ENCODE measurements at regions not wholly inside any gene's neighbourhood (a gene's known extent, or its start where the extent isn't known, plus 50 kb on each side); places are given as distances from the start of the nearest gene placed in this dataset.

GRCh38 chr17:73820686-73821448, 176.6 kb upstream of the SDK2 start:
- peaks cover 2% of the 10 kb centered on the region for H3K27me3 Mint-ChIP-seq (ENCODE audit: unreplicated experiment)
- no peak overlapping the region for H3K4me3 Mint-ChIP-seq (ENCODE audit: unreplicated experiment)
- no peaks in the 10 kb centered on the region for H3K4me1 Mint-ChIP-seq (ENCODE audit: unreplicated experiment)
- H3K27ac Mint-ChIP-seq (ENCODE audit: unreplicated experiment): no peak overlapping the region
- TF ChIP-seq CTCF (IDR thresholded peaks at IDR 0.05; ENCODE audit: unreplicated experiment): no peak
- H3K36me3 Mint-ChIP-seq (ENCODE audit: low read depth, unreplicated experiment): no peaks in the 10 kb centered on the region
- H3K9me3 Mint-ChIP-seq (ENCODE audit: unreplicated experiment): peaks cover 7% of the 10 kb centered on the region
- DNase-seq (ENCODE audit: low spot score): no peak

DNA sequence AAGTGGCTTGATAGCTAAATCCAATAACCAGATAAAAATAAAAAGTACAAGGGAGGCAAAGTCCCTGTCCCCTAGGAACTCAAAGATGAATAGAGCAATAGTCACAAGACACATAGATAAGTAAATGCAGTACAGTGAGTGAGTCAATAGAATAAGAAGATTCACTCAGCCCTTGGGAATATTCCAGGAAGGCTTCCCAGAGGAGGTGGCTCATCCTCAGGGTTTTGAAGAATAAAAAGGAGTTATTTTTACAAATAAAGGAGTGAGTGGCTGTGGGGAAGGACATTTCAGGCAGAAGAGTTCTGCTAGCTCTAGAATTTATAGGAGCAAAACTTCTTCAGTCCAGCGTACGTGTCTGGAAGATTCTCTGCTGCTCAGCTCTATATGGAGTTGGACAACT, 177.4 kb upstream of the SDK2 start:
- TF ChIP-seq CTCF (IDR thresholded peaks at IDR 0.05; ENCODE audit: unreplicated experiment): no peak
- no peak for DNase-seq (ENCODE audit: low spot score)
- no peaks in the 10 kb centered on the region for H3K36me3 Mint-ChIP-seq (ENCODE audit: low read depth, unreplicated experiment)
- H3K27me3 Mint-ChIP-seq (ENCODE audit: unreplicated experiment): peaks cover 2% of the 10 kb centered on the region
- H3K4me1 Mint-ChIP-seq (ENCODE audit: unreplicated experiment): no peaks in the 10 kb centered on the region
- peaks cover 7% of the 10 kb centered on the region for H3K9me3 Mint-ChIP-seq (ENCODE audit: unreplicated experiment)
- no peak overlapping the region for H3K4me3 Mint-ChIP-seq (ENCODE audit: unreplicated experiment)
- H3K27ac Mint-ChIP-seq (ENCODE audit: unreplicated experiment): no peak overlapping the region

DNA sequence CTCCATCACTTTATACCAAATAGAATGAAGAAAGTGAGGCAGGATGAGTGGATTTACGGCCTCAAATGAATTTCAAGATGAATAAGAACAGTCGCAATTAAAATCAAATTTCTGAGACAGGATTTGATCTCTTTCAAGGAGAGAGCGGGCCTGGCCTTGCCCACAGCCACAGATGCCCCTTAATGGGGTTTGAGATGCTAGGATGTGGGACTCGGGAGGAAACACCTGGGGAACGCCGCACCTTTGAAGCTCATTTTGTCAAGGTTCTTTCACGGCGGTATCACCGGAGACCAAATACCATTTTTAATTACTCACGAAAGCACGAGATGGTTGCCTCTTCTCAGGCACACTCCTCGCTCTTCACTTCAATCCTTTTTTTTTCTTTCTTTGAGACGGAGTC, 178.1 kb upstream of the SDK2 start:
- Mint-ChIP-seq H3K9me3 (ENCODE audit: unreplicated experiment) (peaks cover 7% of the 10 kb centered on the region), H3K27ac (ENCODE audit: unreplicated experiment) (no peak overlapping the region), H3K4me1 (ENCODE audit: unreplicated experiment) (peaks cover 6% of the 10 kb centered on the region), H3K4me3 (ENCODE audit: unreplicated experiment) (no peak overlapping the region), H3K27me3 (ENCODE audit: unreplicated experiment) (peaks cover 2% of the 10 kb centered on the region), H3K36me3 (ENCODE audit: low read depth, unreplicated experiment) (no peaks in the 10 kb centered on the region)
- no peak for DNase-seq (ENCODE audit: low spot score)
- no peak for TF ChIP-seq CTCF (IDR thresholded peaks at IDR 0.05; ENCODE audit: unreplicated experiment)

- H3K4me1 Mint-ChIP-seq (ENCODE audit: unreplicated experiment): peaks cover 19% of the 10 kb centered on the region
- H3K9me3 Mint-ChIP-seq (ENCODE audit: unreplicated experiment): peaks cover 2% of the 10 kb centered on the region
- H3K27me3 Mint-ChIP-seq (ENCODE audit: unreplicated experiment): peaks cover 2% of the 10 kb centered on the region
- no peak overlapping the region for H3K4me3 Mint-ChIP-seq (ENCODE audit: unreplicated experiment)
- no peak overlapping the region for H3K27ac Mint-ChIP-seq (ENCODE audit: unreplicated experiment)
- DNase-seq (ENCODE audit: low spot score): no peak
- TF ChIP-seq CTCF (IDR thresholded peaks at IDR 0.05; ENCODE audit: unreplicated experiment): no peak
- H3K36me3 Mint-ChIP-seq (ENCODE audit: low read depth, unreplicated experiment): no peaks in the 10 kb centered on the region
These were observed 179.4 kb upstream of the SDK2 start for GRCh38 chr17:73823684-73824083.

DNA sequence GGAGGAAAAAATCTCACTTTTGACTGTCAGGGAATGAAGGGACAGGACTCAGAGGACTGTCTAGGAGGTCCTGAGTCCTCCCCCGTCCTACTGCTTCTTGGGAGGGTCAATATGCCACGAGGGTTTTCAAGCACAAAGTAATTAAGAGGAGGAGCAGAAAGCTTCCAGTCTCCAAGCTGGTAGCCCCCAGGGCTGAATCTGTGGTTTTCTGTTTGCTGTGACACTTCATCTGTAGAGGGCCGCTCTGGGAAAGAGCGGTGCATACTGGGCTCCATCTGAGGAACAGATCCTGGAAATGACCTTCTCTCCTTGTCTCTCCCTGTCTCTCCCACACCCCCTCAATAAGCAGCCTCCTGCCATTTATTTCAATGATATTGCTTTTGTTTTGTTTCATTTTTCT, 180.1 kb upstream of the SDK2 start:
- no peak for DNase-seq (ENCODE audit: low spot score)
- no peaks in the 10 kb centered on the region for H3K36me3 Mint-ChIP-seq (ENCODE audit: low read depth, unreplicated experiment)
- peaks cover 2% of the 10 kb centered on the region for H3K27me3 Mint-ChIP-seq (ENCODE audit: unreplicated experiment)
- no peak overlapping the region for H3K4me3 Mint-ChIP-seq (ENCODE audit: unreplicated experiment)
- TF ChIP-seq CTCF (IDR thresholded peaks at IDR 0.05; ENCODE audit: unreplicated experiment): no peak
- H3K4me1 Mint-ChIP-seq (ENCODE audit: unreplicated experiment): peaks cover 21% of the 10 kb centered on the region
- no peak overlapping the region for H3K27ac Mint-ChIP-seq (ENCODE audit: unreplicated experiment)
- no peaks in the 10 kb centered on the region for H3K9me3 Mint-ChIP-seq (ENCODE audit: unreplicated experiment)

Measured in endothelial cell (in vitro differentiated cells).